OCI-LY3 (cell line): ENCODE measurements at regions not wholly inside any gene's neighbourhood (a gene's known extent, or its start where the extent isn't known, plus 50 kb on each side); places are given as distances from the start of the nearest gene placed in this dataset.

ENCODE experiments used
- CTCF ChIP-seq: fragments of 200-600, 300-600 bp; sonication (generic); IDR thresholded peaks from 2 replicates; pipeline ENCODE4 v1.5.1; 2014; ENCODE audit warnings: antibody characterized with exemption, low read length, low read depth
- EZH2phosphoT487 ChIP-seq: fragments of 200-600 bp; shearing (Covaris generic); IDR thresholded peaks from 2 replicates; pipeline ENCODE4 v1.6.1; 2018; ENCODE audit warnings: antibody characterized with exemption, mixed run types, low read depth

GRCh38 chr12:5276327-5276880 lies 155.5 kb upstream of the NTF3 start:
- TF ChIP-seq CTCF (no peak), EZH2phosphoT487 (no peak)
